GM21526 (cell line): ENCODE measurements at regions not wholly inside any gene's neighbourhood (a gene's known extent, or its start where the extent isn't known, plus 50 kb on each side); places are given as distances from the start of the nearest gene placed in this dataset.
A peak's percentile ranks its signal among the peaks of the same experiment; 100 is the strongest.

Experiments
- ATAC-seq: cut with Tn5 transposase; IDR thresholded peaks from one replicate; pipeline ENCODE4 v1.9.1; 2021; ENCODE audit warnings: moderate library complexity; ENCODE audit not compliant: unreplicated experiment, low FRiP score

DNA sequence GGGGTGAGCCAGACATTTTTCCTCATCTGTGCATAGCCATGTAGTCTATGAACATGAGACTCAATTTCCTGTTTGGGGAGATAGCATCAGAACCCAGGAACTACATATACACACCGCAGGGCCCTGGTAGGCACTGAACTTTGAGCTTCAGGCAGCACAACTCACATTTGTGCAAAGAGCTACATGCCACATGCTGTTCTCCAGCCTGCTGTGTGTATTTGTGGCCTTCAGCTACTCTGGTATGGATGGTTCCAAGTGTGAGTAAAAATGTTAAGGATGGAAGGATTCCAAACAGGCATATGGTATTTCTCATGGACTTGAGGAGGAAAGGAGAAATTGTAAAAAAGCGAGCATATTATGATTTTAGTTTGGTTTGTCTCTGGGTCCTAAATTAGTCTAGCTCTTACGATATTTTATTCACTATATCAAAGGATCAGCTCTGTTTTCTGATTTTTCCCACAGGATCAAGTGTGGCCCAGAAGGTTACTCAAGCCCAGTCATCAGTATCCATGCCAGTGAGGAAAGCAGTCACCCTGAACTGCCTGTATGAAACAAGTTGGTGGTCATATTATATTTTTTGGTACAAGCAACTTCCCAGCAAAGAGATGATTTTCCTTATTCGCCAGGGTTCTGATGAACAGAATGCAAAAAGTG lies 422.4 kb upstream of the OR4E1 start:
- no peak for ATAC-seq

DNA sequence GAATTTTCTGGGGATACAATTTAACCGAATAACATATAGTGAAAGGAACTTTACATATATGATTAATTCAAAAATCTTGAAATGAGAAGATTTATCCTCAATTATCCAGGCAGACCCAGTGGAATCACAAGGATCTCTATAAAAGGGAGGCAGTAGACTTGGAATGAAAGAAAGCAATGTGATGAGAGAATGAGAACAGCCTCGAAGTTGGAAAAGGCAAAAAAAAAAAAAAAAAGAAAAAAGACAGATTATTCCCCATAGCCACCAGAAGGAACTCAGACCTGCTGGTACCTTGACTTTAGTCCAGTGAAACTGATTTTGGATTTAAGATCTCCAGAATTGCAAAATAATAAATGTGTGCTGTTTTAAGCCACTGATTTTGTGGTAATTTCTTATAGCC lies 416.3 kb upstream of the OR4E1 start:
- no peak for ATAC-seq

DNA sequence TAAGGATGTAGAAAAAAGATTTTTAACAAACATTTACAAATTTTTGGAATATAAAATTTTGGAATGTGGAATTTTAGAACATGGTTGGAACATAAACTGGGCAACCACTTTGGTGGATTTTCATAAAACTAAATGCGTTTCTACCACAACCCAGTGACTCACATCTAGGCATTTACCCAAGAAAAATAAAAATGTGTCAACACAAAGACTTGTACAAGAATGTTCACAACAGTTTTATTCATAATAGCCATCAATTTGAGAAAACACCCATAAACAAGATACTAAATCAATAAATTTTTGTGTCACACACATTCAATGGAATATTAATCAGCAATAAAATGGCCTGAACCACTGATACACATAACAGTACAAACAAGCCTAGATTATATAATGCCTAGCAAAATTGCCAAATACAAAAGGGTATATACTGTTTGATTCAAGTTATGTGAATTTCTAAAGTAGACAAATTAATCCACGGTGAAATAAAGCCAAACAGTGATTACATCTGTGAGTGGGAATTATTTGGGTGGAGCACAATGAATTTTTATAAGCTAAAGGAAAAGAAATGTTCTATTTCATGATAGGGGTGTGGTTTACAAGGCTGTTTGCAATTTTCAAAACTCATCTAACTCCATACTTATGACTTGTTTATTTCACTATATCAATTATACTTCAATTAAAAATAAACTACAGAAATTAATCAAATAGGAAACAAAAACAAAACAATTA lies 415.2 kb upstream of the OR4E1 start:
- ATAC-seq: no peak

- no peak for ATAC-seq
These were observed 412.5 kb upstream of the OR4E1 start for GRCh38 chr14:22086131-22086530.

GRCh38 chr14:22084393-22085281 lies 411.0 kb upstream of the OR4E1 start:
- no peak for ATAC-seq

GRCh38 chr14:22081337-22081736 lies 407.7 kb upstream of the OR4E1 start:
- no peak for ATAC-seq

DNA sequence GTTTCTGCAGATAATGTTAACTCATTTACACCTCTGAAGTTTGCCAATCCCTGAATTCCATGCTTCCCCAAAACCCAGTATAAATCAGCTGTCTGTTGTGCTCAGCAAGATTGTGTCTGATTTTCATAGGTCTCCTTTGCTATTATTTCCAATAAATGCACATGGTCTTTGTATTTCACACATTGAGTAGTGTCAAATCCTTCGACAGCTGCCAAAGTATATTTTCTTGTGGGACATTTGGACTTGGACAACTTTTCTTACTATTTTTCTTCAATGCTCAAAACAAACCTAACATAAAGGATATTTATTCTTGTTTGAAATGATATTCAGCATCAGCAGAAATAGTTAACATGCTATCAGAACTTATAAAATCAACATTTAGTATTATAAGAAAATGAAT lies 406.1 kb upstream of the OR4E1 start:
- ATAC-seq: no peak

GRCh38 chr14:22073801-22074200 lies 400.2 kb upstream of the OR4E1 start:
- no peak for ATAC-seq

GRCh38 chr14:22071006-22071405 lies 397.4 kb upstream of the OR4E1 start:
- ATAC-seq: peak; percentile 87

GRCh38 chr14:22070119-22070982 lies 396.7 kb upstream of the OR4E1 start:
- peak; percentile 54 for ATAC-seq

DNA sequence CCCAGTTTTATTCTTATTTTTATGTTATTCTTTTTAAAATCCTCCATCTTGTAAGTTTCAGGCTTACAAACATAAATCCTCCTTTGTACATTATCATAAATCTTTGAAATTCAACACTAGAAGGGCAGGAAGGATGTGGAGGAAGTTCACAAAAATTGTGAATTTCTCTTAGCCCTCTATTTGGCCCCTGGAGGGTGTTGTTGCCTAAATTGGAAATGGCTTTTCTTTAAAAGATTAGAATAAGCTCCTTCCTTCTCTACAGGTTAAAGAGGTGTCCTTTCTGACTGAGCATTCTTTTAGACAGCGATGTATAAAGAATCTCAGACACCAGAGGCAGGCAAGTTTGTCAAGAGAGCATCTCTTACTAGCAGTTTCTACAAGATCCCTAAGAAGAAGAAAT lies 391.7 kb upstream of the OR4E1 start:
- no peak for ATAC-seq

GRCh38 chr14:22059201-22059600 lies 385.6 kb upstream of the OR4E1 start:
- no peak for ATAC-seq

GRCh38 chr14:22052795-22053194 lies 379.2 kb upstream of the OR4E1 start:
- ATAC-seq: no peak

DNA sequence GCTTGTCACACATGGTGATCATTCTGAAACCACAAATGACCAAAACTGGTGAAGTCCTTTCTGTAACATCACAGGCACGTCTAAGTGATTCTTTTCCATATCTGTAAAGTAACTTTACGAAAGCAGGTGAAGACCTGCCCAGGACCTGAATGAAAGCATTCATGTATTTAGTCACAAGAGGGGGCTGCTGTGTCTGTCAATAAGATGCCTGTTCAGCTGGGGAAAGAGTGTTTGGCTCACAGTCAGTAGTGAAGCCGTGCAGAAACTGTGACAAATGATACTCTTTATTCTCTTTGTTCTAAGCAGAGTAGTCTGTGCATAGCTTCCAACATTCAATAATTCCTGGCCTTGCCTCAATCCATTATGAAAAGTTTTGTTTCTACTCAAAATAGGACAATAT lies 373.5 kb upstream of the OR4E1 start:
- no peak for ATAC-seq

DNA sequence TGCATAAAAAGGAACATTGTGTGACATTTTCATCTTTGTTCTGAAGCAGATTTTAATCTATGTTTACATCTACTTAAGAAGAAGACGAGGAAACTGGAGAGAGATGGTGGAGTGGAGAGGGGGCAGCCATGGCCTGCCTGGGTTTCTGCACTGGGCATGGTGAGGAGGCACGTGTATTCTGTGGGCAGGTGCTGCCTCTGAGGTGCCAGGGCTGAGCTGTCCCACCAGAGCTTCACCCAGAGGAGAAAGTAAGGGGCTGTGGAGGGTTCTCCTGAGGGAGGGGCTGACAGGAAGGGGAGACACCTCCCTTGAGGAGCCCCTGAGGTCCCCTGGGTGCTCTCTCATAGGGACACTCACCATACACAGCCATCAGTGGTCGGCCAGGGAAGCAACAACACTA lies 372.4 kb upstream of the OR4E1 start:
- ATAC-seq: no peak

DNA sequence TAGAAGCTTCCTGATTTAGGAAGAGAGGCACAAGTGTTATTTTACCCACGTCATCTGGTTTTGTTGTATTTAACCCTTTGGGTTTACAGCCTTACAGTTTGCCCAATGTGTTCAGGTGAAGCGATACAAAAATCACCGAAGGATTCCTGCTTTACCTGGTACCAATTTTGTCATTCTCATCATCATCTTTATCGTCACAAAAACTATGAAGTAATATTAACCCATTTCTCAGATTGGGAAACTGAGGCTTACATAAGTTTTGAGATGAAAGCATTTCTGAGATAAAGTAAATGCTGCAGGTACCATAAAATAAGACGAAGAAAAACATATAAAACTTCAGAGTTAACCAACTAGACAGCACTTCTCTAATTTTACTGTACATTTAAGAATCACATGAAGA lies 370.6 kb upstream of the OR4E1 start:
- no peak for ATAC-seq

- ATAC-seq: no peak
These were observed 367.1 kb upstream of the OR4E1 start for GRCh38 chr14:22040781-22041125.

- no peak for ATAC-seq
These were observed 366.5 kb upstream of the OR4E1 start for GRCh38 chr14:22039938-22040780.

DNA sequence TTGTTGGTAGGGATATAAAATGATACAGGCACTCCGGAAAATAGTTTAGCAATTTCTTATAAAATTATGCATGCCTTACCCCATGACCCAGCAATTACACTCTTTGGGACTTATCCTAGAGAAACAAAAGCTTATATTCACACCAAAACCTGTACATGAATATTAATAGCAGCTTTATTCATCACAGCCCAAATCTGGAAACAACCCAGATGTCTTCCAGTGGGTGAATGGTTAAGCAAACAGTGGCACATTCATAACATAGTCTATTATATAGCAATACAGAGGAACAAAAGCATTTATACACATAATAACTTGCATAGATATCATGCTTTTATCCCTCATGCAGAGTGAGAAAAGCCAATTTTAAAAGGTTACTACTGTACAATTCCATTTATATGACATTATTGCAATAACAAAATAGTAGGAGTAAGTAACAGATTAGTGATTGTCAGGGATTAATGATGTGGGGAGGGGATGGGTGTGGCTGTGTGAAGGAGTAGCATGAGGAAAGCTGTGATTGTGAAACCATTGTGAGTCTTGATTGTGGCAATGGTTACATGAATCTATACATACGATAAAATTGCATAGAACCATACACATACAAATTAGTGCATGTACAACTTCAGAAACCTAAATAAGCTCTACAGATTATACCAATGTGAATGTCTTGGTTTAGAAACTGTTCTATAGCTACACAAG lies 363.1 kb upstream of the OR4E1 start:
- ATAC-seq: no peak
